ENCODE measurements at regions not wholly inside any gene's neighbourhood (a gene's known extent, or its start where the extent isn't known, plus 50 kb on each side); places are given as distances from the start of the nearest gene placed in this dataset.

DNA sequence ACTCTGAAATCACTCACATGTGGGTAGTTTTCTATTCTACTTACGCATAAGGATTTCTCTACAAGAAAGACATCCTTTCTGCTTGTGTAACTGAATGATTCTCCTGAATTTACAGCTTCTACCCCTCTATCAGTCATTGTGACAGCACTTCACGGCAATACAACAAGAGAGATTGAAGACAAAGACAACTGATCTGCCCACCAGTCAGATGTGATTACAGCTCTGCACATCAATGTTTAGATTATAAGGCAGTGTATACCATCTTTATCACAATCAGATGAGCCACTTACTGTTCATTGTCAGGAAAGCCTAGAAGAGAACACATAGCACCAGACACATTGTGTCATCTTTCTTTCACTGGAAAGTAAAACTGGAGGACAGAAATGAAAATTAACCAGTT lies 324.4 kb downstream of the CENPC start:
- no peak for DNase-seq

- DNase-seq, result no peak
Observed at GRCh38 chr4:67218883-67219282, 326.4 kb downstream of the CENPC start.

DNA sequence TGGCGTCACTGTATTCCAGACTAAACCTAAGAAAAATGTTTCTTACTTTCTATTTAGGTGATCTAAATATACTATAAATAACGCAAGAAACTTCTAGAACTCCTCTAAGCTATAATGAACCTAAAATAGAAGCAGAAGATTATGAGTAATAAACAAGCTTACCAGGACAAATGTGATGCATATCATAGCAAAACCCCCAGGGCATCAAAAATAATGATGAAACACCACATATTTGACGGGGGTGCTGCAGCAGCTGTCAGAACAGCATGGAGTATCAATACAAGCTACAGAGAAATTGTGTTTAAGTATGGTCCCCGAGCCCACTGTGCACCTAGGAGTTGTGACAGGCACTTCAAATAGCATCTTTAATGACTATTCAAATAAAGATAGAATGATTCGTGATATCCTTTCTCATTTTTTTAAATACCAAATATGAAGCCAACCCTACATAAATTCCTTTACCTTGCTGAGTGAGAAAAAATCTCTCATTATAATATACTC lies 337.3 kb downstream of the CENPC start:
- no peak for DNase-seq

DNA sequence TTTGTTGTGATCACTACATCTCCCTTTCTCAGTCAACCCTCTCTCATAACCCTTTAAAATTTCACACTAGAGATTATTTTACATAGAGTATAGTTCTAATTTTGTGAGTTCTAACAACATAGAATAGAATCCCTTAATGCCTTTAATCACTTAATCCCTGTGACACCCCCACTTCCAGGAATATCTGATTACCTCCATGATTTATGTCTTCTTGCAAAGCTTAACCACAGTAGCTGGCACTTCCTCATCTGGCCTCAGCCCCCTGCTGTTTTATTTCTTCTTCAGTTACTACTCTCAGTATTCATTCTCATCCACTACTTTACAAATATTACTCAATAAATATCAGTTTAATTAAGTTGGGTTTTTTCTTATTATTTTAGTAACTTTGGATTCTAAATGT lies 340.9 kb downstream of the CENPC start:
- no peak for DNase-seq

- no peak for DNase-seq
Observed at GRCh38 chr4:67201334-67201733, 344.0 kb downstream of the CENPC start.

DNA sequence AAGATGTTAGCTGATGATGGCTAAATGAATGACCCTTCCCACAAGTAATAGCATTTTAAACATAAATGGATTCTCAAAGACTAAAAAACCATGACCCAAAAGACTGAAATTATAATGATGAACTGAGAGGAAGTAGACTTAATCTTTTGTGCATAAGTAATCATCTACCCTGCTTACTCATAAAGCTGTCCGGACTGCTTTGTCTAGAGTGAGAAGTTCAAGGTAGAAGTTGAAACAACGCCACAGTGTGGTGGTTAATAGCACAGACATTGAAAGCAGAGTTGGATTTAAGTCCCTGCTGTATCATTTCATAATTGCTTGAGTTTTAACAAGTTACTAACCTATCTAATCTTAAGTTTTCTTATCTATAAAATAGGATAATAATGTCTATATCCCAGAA lies 346.6 kb downstream of the CENPC start:
- DNase-seq, result no peak

- DNase-seq, result no peak
Observed at GRCh38 chr4:67167849-67168248, 377.5 kb downstream of the CENPC start.

DNA sequence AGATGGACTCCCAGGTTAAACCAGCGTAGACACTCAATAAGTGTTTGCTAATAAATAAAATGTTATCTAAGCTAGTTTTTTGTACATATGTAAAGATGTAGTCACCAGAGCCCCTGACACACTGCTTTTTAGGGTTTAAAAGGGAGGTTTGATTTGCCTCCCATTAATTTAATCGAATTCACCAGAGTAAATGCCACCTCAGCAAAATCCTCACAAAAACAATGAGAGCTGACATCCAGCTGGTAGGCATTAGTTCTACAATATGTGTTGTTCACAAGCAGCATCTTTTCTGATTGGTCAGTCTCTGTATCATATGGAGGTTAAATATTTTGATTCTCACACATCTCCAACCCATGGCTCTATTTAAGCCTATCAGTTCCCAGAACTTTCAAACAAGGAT lies 382.6 kb downstream of the CENPC start:
- no peak for DNase-seq

- DNase-seq, result no peak
Observed at GRCh38 chr4:67161311-67161710, 384.0 kb downstream of the CENPC start.

- DNase-seq, result no peak
Observed at GRCh38 chr4:67160394-67160793, 384.9 kb downstream of the CENPC start.

DNA sequence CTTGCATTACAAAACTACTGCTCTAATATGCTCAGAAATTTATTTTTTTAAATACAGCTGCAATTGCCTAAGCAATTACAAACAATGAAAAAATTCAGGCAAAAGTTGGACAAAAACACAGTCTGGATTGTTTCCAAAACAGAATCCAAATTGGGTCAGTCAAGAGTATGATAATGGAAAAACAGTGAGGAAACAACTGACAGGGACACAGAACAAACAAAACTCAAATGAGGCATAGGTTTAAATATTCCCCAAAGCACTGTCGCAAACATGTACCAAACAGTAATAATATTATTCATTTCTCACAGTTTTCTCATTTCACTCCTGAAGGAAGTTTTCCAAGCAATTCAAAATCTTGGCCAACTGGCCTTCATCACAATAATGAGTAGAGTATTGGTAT lies 386.6 kb downstream of the CENPC start:
- no peak for DNase-seq

DNA sequence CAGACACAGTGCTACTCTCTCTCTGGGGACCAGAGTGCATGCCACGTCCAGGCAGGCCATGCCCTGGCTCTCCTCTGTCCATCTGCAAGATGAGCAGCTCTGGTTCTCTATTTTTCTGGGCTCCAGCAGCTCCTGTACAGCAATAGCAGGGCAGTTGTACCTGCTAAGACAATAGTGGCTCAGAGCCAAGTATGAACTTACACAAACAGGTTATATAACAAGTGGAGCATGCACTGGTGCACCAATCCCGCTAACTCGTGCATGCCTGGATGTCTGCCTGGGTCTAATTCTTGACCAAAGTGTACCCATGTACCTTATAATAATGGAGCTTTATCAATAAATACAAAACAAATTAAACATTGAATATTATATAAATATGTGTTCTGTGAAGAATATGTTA lies 392.3 kb downstream of the CENPC start:
- no peak for DNase-seq

DNA sequence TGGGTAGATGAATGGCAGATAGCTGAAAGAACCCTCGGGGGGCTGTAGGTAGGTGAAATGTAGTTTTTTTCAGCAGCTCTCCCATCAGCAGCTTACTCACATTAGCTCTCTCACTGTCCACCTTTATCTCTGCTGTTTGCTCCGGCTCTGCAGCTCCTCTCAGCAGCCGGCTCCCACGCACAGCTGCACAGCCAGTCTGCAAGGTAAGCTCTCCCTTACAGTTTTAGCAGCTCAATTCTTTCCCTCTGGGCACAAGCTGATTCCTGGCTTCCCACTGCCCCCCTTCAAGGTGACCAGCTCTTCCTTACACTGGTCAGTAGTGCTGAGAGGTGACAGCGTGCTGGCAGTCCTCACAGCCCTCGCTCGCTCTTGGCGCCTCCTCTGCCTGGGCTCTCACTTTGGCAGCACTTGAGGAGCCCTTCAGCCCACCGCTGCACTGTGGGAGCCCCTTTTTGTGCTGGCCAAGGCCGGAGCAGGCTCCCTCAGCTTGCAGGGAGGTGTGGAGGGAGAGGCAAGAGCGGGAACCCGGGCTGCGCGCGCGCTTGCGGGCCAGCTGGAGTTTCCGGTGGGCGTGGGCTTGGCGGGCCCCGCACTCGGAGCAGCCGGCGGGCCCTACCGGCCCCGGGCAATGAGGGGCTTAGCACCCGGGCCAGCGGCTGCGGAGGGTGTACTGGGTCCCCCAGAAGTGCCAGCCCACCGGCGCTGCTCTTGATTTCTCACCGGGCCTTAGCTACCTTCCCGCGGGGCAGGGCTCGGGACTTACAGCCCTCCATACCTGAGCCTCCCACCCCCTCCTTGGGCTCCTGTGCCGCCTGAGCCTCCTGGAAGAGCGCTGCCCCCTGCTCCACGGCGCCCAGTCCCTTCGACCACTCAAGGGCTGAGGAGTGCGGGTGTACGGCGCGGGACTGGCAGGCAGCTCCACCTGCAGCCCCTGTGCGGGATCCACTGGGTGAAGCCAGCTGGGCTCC lies 393.6 kb downstream of the CENPC start:
- no peak for DNase-seq

DNA sequence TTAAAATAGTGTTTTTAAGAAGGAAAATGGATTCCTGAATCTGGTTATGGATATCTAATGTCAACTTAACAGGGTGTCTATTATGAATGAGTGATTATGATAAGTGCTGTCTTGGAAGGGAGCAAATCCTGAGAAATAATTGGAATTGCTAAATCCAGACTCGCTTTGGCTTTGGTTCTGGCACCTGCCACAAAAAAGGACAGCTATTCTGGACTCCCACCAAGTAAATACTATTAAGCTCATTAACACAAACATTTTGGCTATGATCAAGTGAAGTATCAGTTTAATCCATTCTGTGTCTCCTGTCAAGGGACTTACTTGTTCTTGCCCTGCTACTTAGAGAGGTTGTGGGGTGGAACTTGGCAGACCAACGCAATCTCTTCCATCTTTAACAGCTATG lies 403.7 kb downstream of the CENPC start:
- no peak for DNase-seq

GRCh38 chr4:67134616-67135015 lies 410.7 kb downstream of the CENPC start:
- no peak for DNase-seq

- DNase-seq, result no peak
Observed at GRCh38 chr4:67133162-67133561, 412.1 kb downstream of the CENPC start.

DNA sequence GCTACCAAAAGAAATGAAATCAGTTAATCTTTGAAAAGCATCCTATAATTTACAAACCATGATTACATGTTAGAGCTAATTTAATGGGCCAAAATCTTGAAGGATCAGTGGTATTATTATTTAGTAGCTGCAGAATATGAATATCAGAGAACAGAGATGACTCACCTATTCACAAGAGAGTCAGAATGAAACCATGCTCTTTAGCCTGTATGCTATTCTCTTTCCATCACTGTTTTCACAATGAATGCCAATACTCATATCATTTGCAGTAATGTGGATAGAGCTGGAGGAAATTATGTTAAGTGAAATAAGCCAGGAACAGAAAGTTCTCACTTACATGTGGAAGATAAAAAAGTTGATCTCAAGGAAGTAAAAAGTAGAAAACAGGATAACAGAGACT lies 414.1 kb downstream of the CENPC start:
- DNase-seq, result no peak

DNA sequence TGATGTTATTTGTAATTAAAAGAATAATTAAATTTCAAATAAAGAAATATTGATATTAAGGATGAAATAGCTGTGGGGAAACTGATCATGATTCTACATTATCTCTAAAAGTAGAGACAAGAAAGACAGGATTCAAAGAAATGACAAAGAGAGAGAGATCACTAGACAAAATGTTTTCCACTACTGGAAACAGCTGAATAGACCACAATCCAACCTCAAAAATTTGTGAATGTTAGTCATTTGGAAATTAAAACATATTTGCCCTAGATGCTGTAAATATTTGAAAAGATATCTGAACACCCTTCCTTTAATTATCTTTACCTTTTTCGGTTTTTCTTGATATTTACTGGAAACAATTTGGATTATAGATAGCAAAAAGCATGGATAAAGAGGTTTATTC lies 414.9 kb downstream of the CENPC start:
- DNase-seq, result no peak

DNA sequence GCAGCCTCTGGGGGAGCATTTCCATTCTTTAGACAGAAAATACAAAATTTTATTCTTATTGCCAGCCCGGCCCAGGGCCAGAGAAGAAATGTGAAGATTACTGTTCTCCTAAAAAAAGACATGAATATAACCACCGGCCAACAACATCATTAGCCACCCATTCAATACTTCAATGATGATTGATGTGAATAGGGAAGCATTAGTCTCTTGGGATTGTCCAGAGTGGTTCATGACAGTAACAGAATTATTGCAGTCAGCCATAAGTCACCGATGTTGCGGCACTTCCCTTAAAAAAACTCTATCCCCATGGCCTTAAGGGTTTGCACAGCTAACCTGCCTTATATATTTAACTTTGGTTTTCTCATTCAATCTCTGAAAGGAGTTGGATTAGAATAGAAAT lies 418.7 kb downstream of the CENPC start:
- no peak for DNase-seq

GRCh38 chr4:67125636-67126514 lies 419.4 kb downstream of the CENPC start:
- DNase-seq, result no peak

GRCh38 chr4:67124716-67125115 lies 420.6 kb downstream of the CENPC start:
- no peak for DNase-seq

- DNase-seq, result no peak
Observed at GRCh38 chr4:67122029-67122428, 423.3 kb downstream of the CENPC start.

- no peak for DNase-seq
Observed at GRCh38 chr4:67120369-67120768, 424.9 kb downstream of the CENPC start.

DNA sequence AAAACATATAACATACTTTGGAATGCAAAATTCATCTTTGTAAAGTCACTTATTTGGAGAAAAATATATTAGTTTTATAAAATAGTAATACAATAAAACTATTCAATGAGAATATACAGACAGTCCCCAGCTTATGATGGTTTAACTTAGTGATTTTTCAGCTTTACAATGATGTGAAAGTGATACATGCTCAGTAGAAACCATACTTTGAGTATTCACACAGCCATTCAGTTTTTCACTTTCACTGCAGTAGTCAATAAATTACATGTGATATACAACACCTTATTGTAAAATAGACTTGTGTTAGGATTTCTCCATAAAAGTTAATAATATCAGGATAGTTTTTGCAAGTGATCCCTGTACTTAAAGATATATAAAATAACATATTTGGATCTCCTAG lies 436.0 kb downstream of the CENPC start:
- DNase-seq, result no peak
